ENCODE measurements at regions not wholly inside any gene's neighbourhood (a gene's known extent, or its start where the extent isn't known, plus 50 kb on each side); places are given as distances from the start of the nearest gene placed in this dataset.

- Histone ChIP-seq H3K4me1 (ENCODE audit: control insufficient read depth, insufficient read depth, low read length) (no peaks in the 10 kb centered on the region), H3K36me3 (ENCODE audit: control insufficient read depth, insufficient read depth, low read length) (no peaks in the 10 kb centered on the region), H3K27ac (ENCODE audit: low read length) (no peak overlapping the region), H3K4me3 (ENCODE audit: low read length) (no peak overlapping the region), H3K27me3 (ENCODE audit: control insufficient read depth, insufficient read depth, low read length) (no peaks in the 10 kb centered on the region), H3K9me3 (ENCODE audit: control insufficient read depth, insufficient read depth, low read length) (no peaks in the 10 kb centered on the region)
- intact Hi-C loops (cut with micrococcal nuclease) = no loop called here
- Mint-ChIP-seq H3K4me3 (no peak overlapping the region), H3K9me3 (no peaks in the 10 kb centered on the region), H3K27ac (no peak overlapping the region), H3K4me1 (no peaks in the 10 kb centered on the region), H3K27me3 (ENCODE audit: low read depth in 2 of 2) (peaks cover 5 to 12% of the 10 kb centered on the region in 2 donors), H3K36me3 (no peaks in the 10 kb centered on the region)
- ATAC-seq (no peak), DNase-seq (no peak)
- 63% methylated on average over 9 of the region's 9 CpGs for WGBS (ENCODE audit: insufficient coverage)
- TF ChIP-seq CTCF (IDR thresholded peaks at IDR 0.05) = no peak
Measured at GRCh38 chr14:98899441-98899840, 372.6 kb downstream of the BCL11B start.

- Mint-ChIP-seq H3K36me3 (no peaks in the 10 kb centered on the region), H3K4me3 (no peak overlapping the region), H3K27ac (no peak overlapping the region), H3K27me3 (ENCODE audit: low read depth in 2 of 2) (peaks cover 5 to 6% of the 10 kb centered on the region in 2 donors), H3K9me3 (no peaks in the 10 kb centered on the region), H3K4me1 (no peaks in the 10 kb centered on the region)
- H3K27me3 ChIP-seq (ENCODE audit: control insufficient read depth, insufficient read depth, low read length) = no peaks in the 10 kb centered on the region
- no peak for TF ChIP-seq CTCF (IDR thresholded peaks at IDR 0.05)
- H3K27ac ChIP-seq (ENCODE audit: low read length) = no peak overlapping the region
- ATAC-seq (no peak), DNase-seq (no peak)
- 94% methylated on average over 15 of the region's 15 CpGs for WGBS (ENCODE audit: insufficient coverage)
- H3K9me3 ChIP-seq (ENCODE audit: control insufficient read depth, insufficient read depth, low read length) = no peaks in the 10 kb centered on the region
- H3K36me3 ChIP-seq (ENCODE audit: control insufficient read depth, insufficient read depth, low read length) = no peaks in the 10 kb centered on the region
- intact Hi-C loops (cut with micrococcal nuclease) = no loop called here
- H3K4me1 ChIP-seq (ENCODE audit: control insufficient read depth, insufficient read depth, low read length) = no peaks in the 10 kb centered on the region
- H3K4me3 ChIP-seq (ENCODE audit: low read length) = no peak overlapping the region
Measured at GRCh38 chr14:98900236-98900635, 371.8 kb downstream of the BCL11B start.

- no peak overlapping the region for H3K4me3 Mint-ChIP-seq
- 70% methylated on average over 4 of the region's 4 CpGs for WGBS (ENCODE audit: insufficient coverage)
- H3K36me3 Mint-ChIP-seq = no peaks in the 10 kb centered on the region
- no peak for ATAC-seq
- no peaks in the 10 kb centered on the region for H3K9me3 Mint-ChIP-seq
- intact Hi-C loops (cut with micrococcal nuclease) = no loop called here
- no peaks in the 10 kb centered on the region for H3K4me1 ChIP-seq (ENCODE audit: control insufficient read depth, insufficient read depth, low read length)
- no peak overlapping the region for H3K4me3 ChIP-seq (ENCODE audit: low read length)
- H3K4me1 Mint-ChIP-seq = no peaks in the 10 kb centered on the region
- no peaks in the 10 kb centered on the region for H3K27me3 ChIP-seq (ENCODE audit: control insufficient read depth, insufficient read depth, low read length)
- no peak overlapping the region for H3K27ac ChIP-seq (ENCODE audit: low read length)
- H3K27me3 Mint-ChIP-seq (ENCODE audit: low read depth in 2 of 2) = peaks cover 5 to 6% of the 10 kb centered on the region in 2 donors
- DNase-seq = no peak
- TF ChIP-seq CTCF (IDR thresholded peaks at IDR 0.05) = no peak
- no peaks in the 10 kb centered on the region for H3K9me3 ChIP-seq (ENCODE audit: control insufficient read depth, insufficient read depth, low read length)
- no peaks in the 10 kb centered on the region for H3K36me3 ChIP-seq (ENCODE audit: control insufficient read depth, insufficient read depth, low read length)
- no peak overlapping the region for H3K27ac Mint-ChIP-seq
Measured at GRCh38 chr14:98900798-98901197, 371.2 kb downstream of the BCL11B start.

- Histone ChIP-seq H3K9me3 (ENCODE audit: control insufficient read depth, insufficient read depth, low read length) (no peaks in the 10 kb centered on the region), H3K36me3 (ENCODE audit: control insufficient read depth, insufficient read depth, low read length) (no peaks in the 10 kb centered on the region), H3K27ac (ENCODE audit: low read length) (no peak overlapping the region), H3K4me3 (ENCODE audit: low read length) (no peak overlapping the region), H3K27me3 (ENCODE audit: control insufficient read depth, insufficient read depth, low read length) (no peaks in the 10 kb centered on the region), H3K4me1 (ENCODE audit: control insufficient read depth, insufficient read depth, low read length) (no peaks in the 10 kb centered on the region)
- intact Hi-C loops (cut with micrococcal nuclease) = no loop called here
- no peak for TF ChIP-seq CTCF (IDR thresholded peaks at IDR 0.05)
- H3K36me3 Mint-ChIP-seq = no peaks in the 10 kb centered on the region
- 85% methylated on average over 15 of the region's 16 CpGs for WGBS (ENCODE audit: insufficient coverage)
- H3K4me1 Mint-ChIP-seq = no peaks in the 10 kb centered on the region
- H3K27me3 Mint-ChIP-seq (ENCODE audit: low read depth in 2 of 2) = peaks cover 5 to 6% of the 10 kb centered on the region in 2 donors
- no peaks in the 10 kb centered on the region for H3K9me3 Mint-ChIP-seq
- no peak overlapping the region for H3K27ac Mint-ChIP-seq
- no peak for ATAC-seq
- H3K4me3 Mint-ChIP-seq = no peak overlapping the region
- DNase-seq = no peak
Measured at GRCh38 chr14:98901511-98902205, 370.3 kb downstream of the BCL11B start.
